Astrocyte of the hippocampus (primary cell): ENCODE measurements at regions not wholly inside any gene's neighbourhood (a gene's known extent, or its start where the extent isn't known, plus 50 kb on each side); places are given as distances from the start of the nearest gene placed in this dataset.
"Not testable (repeated sequence)": the region's sequence is repeated elsewhere in the genome, so short reads cannot be mapped to it uniquely, and the experiment has no call there.

Experiments
- DNase-seq: peaks from one replicate; pipeline ENCODE4 v3.0.0; 2011; ENCODE audit warnings: low read depth, low spot score

- DNase-seq = no peak
These were observed 113.0 kb upstream of the DPP6 start for GRCh38 chr7:153939177-153939576.

- DNase-seq = no peak
These were observed 112.5 kb upstream of the DPP6 start for GRCh38 chr7:153939654-153940053.

DNA sequence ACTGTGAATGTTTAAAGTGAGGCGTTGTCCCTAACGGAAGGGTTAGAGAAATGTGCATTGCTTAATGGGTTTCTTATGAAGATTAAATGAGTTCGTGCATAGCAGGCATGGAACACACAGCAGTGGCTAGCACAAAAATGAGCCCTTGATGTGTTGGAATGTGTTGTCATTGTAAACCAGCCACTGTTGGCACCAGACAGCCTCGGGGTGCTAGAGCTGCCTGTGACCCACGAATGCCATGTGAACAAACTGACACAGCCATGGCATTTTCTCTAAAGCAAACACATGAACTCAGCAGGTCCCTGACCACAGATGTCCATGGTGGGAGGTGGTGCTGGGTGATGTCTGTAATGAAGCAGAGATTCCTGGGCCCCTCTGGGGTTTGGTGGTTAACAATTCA is 111.1 kb upstream of the DPP6 start:
- DNase-seq = no peak

DNA sequence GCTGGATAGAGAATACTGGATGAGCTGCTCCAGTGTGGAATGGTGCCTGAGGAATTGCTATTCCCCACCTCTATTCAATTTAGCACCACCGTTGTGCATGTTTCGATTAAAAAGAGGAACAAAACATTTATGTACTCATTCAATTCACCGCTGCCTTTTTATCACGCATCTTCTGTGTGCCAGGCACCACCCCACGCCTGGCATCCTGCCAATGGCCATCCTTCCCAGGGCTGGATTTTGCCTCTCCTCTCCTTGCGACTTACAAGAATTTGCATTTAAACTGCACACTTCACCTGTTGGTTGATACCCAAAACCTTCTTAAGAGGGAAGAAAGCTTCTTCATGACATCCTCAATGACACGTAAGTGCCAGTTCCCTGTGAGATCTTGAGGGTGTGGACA is 110.2 kb upstream of the DPP6 start:
- no peak for DNase-seq

DNA sequence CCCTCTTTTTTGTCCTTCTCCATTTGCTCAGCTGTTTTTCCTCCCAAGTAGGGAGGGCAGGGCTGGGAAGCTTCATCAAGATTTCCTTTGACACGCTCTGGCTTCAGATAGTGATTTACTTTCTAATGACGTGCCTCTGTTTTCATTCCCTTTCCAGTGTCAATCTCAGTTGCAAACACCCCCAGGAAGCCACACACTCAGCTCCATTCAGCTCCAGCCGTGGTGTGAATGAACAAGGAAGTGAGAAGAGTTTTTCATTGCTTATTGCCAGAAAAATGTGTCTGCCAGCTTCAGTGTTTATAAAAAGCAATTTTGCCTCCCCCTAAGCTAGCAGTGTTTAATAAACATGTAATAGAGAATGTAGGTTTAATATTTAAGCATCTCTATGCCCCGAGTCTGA is 108.7 kb upstream of the DPP6 start:
- DNase-seq = no peak

DNA sequence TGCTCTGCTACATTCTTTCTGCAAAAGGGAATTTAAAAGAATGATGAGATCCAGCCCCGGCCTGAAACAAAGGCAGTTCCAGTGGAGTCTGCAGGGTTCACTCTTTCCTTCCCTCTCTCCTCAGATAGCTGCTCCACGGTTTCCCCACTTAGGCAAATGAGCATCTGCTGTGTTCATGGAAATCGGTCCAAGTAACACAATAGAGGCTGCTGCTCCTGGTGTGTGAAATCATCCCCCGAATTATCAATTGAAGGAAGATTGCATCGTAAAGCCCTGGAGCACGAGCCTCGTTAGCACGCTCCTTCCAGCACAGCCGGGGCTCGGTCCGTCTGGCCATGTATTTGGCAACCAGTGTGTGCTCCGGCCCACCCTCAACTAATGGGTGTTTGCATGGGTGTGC is 108.3 kb upstream of the DPP6 start:
- no peak for DNase-seq

DNA sequence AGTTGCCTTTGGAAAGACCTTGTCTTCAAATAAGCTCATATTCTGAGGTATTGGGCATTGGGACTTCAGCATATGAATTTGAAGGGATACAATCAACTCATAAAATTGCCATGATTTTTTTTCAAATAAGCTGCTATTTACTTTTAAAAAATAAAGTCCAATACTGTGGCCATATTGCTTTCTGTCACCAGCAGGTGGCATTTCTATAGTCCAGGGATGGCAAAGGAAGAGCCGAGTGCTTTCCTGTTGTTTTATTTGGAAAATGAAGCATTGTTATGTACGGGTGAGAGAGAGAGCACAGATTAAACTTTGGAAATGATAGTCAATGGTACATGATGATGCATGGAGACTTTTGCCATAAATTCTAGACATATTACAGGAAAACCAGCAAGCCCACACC is 104.1 kb upstream of the DPP6 start:
- DNase-seq = no peak

GRCh38 chr7:153951316-153951715 is 100.9 kb upstream of the DPP6 start:
- no peak for DNase-seq

DNA sequence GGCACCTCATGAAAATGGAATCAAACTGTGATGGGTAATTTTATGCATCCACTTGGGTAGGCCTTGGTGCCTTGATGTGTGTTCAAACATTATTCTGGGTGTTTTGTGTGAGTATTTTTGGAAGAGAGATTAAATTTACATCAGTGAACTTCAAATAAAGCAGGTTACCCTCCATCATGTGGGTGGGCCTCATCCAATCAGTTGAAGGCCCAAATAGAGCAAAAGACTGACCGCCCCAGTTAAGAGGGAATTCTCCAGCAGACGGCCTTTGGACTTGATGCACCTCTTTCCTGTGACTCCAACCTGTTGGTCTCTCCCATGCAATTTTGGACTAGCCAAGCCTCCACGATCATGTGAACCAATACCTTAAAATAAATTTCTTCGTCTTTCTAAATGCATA is 97.7 kb upstream of the DPP6 start:
- DNase-seq = no peak

DNA sequence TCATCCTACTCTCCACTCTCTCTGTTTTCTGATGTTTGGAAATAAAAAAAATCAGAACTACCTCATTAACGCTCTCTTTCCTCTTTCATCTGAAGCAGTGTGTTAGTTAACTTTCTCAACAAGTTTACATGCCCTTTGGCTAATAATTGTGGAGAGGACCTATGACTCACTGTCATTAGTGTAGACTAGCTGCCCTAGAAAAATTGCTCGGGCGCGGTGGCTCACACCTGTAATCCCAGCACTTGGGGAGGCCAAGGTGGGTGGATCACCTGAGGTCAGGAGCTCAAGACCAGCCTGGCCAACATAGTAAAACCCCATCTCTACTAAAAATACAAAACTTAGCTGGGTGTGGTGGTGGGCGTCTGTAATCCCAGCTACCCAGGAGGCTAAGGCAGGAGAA is 94.5 kb upstream of the DPP6 start:
- not testable (repeated sequence) for DNase-seq

GRCh38 chr7:153958381-153958780 is 93.8 kb upstream of the DPP6 start:
- DNase-seq = not testable (repeated sequence)

DNA sequence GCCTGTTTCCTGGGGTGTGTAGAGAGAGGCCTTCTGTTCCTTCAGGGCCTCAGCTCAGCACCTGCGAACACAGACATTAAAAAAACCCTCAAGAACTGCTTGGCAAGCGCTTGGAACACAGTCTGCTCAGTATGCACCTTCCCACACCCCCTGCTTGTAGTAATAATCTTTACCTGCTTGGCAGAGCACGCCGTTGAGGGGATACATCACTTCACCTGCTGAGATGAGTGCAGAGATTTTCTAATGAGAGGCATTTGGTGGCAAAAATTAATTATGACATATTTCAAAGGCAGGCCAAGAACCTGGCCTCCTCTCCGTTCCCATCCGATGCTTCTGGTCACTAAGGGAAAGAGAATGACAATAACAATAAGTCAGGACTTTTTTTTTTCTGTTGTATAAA is 93.4 kb upstream of the DPP6 start:
- not testable (repeated sequence) for DNase-seq

- not testable (repeated sequence) for DNase-seq
These were observed 87.6 kb upstream of the DPP6 start for GRCh38 chr7:153964481-153965112.

- not testable (repeated sequence) for DNase-seq
These were observed 83.2 kb upstream of the DPP6 start for GRCh38 chr7:153969016-153969415.

DNA sequence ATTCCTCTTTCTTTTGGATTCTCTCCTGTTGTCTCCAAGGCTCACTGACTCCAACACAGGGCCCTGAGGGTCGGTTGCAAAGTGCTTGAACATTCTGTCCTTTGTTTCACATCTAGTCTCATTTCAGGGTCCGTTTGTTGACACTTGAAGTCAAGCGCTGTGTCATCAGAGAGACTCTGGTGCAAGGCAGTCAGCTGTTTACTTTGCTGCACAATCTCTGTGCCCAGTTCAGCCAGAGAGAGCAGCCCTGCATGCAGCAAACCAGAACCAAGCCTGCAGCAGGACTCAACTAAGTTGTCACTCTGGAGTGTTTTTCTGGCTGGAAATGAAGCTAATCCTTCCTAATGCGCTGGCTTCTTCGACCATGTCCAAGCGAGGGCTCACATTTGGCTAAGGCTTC is 77.6 kb upstream of the DPP6 start:
- DNase-seq = not testable (repeated sequence)

GRCh38 chr7:153976745-153977144 is 75.5 kb upstream of the DPP6 start:
- not testable (repeated sequence) for DNase-seq

DNA sequence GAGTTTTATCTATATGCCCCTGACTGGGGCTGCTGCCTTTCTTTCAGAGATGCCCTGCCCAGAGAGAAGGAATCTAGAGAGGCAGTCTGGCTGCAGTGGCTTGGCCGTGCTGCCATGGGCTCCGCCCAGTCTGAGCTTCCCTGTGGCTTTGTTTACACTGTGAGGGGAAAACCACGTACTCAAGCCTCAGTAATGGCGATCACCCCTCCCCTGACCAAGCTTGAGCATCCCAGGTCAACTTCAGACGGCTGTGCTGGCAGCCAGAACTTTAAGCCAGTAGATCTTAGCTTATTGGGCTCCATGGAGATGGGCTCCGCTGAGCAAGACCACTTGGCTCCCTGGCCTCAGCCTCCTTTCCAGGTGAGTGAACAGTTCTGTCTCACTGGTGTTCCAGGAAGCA is 69.0 kb upstream of the DPP6 start:
- DNase-seq = not testable (repeated sequence)

GRCh38 chr7:153989066-153989627 is 63.1 kb upstream of the DPP6 start:
- not testable (repeated sequence) for DNase-seq

- DNase-seq = not testable (repeated sequence)
These were observed 62.3 kb upstream of the DPP6 start for GRCh38 chr7:153989742-153990425.

GRCh38 chr7:153991471-153991870 is 60.7 kb upstream of the DPP6 start:
- DNase-seq = not testable (repeated sequence)

DNA sequence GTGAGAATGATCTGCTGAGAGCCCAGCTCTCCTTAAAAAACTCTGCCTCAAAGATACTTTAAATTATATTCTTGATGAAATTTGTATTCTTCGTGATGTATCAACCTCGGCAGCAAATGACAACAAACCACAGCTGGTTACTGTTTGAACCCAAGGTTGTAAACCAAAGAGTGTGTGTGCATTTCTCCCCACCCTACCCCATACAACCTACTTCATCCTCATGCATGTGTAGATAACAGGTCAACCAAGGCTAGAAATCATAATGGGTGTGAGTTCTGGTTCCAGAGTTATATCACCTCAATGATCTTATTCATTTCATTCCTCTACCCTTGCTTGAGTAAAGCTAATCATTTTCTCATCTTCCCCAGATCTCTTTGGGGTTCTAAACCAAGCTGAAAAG is 58.8 kb upstream of the DPP6 start:
- DNase-seq = not testable (repeated sequence)

GRCh38 chr7:153998896-153999295 is 53.3 kb upstream of the DPP6 start:
- not testable (repeated sequence) for DNase-seq
